ENCODE measurements at regions not wholly inside any gene's neighbourhood (a gene's known extent, or its start where the extent isn't known, plus 50 kb on each side); places are given as distances from the start of the nearest gene placed in this dataset.

GRCh38 chr20:56762829-56763228 is 133.7 kb downstream of the TFAP2C start:
- no peak for TF ChIP-seq CHD1 (IDR thresholded peaks at IDR 0.05; ENCODE audit: low read depth, low read length)
- no peak for TF ChIP-seq POLR2A (IDR thresholded peaks at IDR 0.05; ENCODE audit: low read depth, low read length)
